Ovary (tissue), 3 donors: ENCODE measurements at regions not wholly inside any gene's neighbourhood (a gene's known extent, or its start where the extent isn't known, plus 50 kb on each side); places are given as distances from the start of the nearest gene placed in this dataset.

ENCODE experiments used
- CTCF ChIP-seq, 3 donors: fragments of 450-650 bp in 2 of 3; fragments of 200-600 bp in 1 of 3; IDR thresholded peaks; one replicate each; pipeline versions ENCODE4 v1.5.1 to v1.8.0; 2016 to 2022; ENCODE audit warnings: antibody characterized with exemption in 3 of 3, mild to moderate bottlenecking in 1 of 3
- EP300 ChIP-seq: sonication (generic); formaldehyde crosslinking; IDR thresholded peaks from one replicate; pipeline ENCODE4 v1.6.1; 2017; ENCODE audit warnings: antibody characterized with exemption
- donor health status: DM: no; HTN: no; CAD: no.

DNA sequence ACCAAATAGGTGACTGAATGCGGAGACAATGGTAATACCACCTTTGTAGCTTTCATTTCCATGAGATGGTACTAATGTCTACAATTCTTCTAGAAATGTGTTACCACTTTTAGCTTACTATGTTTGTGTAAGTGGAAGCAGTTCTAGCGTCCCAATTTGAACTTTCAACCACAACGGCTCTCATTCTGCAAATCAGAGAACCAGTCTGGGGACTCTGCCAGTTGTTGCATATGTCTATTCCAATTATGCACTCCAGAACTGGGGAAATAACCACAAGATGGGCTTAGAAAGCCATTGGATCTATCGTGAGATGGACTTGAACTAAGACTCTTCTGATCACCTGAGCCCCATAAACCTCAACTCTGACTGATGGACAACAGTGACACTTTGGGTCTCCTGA lies 862.3 kb downstream of the SLITRK1 start:
- no peak for TF ChIP-seq CTCF (IDR thresholded peaks at IDR 0.05)
- no peak for TF ChIP-seq EP300
